HCT116 (cell line): ENCODE measurements at regions not wholly inside any gene's neighbourhood (a gene's known extent, or its start where the extent isn't known, plus 50 kb on each side); places are given as distances from the start of the nearest gene placed in this dataset.

Source experiments
- ATAC-seq: fragments of 200-7000 bp; cut with Tn5 transposase; 2 replicates; pipeline ENCODE4 v1.9.1; 2020; ENCODE audit warnings: mild to moderate bottlenecking, moderate library complexity
- BruUV-seq: library from RNA; stranded (reverse); fragments of 400-500 nt; replicated peaks from 2 replicates; lab custom pipeline; 2021; lab: Mats Ljungman, UMichigan
- CTCF ChIA-PET: fragments of 300-600 bp; sonication (Branson Sonifier 250); formaldehyde crosslinking; loops from one replicate; lab custom pipeline; 2021; ENCODE audit warnings: antibody characterized with exemption; lab: Charles Lee
- POLR2A ChIA-PET: fragments of 300-600, 350-600 bp; sonication (Branson Sonifier 250); formaldehyde crosslinking; loops from one replicate; lab custom pipeline; 2021; ENCODE audit warnings: antibody characterized with exemption; lab: Charles Lee
- RAD21 ChIA-PET, 2 experiments: fragments of 300-600 bp; sonication (Branson Sonifier 250); formaldehyde crosslinking; loops; one replicate each; lab custom pipeline; 2023; ENCODE audit warnings: low total read pairs in 2 of 2; ENCODE audit not compliant: uncharacterized antibody in 2 of 2, unreplicated experiment in 2 of 2, low non-redundant PET in 1 of 2; lab: Charles Lee
- DNase-seq: peaks from one replicate; pipeline ENCODE4 v3.0.0-alpha.2; 2010; ENCODE audit warnings: low read depth, low spot score
- H2AFZ ChIP-seq: fragments of 200-600 bp; shearing (Covaris generic), sonication (generic); 2 replicates; pipeline ENCODE4 v1.6.1; 2017; ENCODE audit warnings: low read depth, mixed run types, mixed read lengths, antibody characterized with exemption, low read length; ENCODE audit not compliant: poor library complexity, severe bottlenecking
- H3K27ac ChIP-seq: 2 replicates; pipeline ENCODE4 v1.5.1; 2012; ENCODE audit warnings: low read depth, low read length
- H3K27me3 ChIP-seq: fragments of 200-600 bp; sonication (generic); 2 replicates; pipeline ENCODE4 v1.6.1; 2016; ENCODE audit warnings: mixed run types, low read length, mixed read lengths; ENCODE audit not compliant: insufficient read depth
- H3K36me3 ChIP-seq, 2 experiments: fragments of 200-500 bp in 1 of 2; fragments of 200-600 bp in 1 of 2; sonication (Bioruptor generic) in 1 of 2; sonication (generic) in 1 of 2; 2 replicates each; pipeline versions ENCODE4 v1.5.1 to v1.6.1; 2014 to 2016; ENCODE audit warnings: low read length in 2 of 2, inconsistent platforms in 1 of 2, mixed read lengths in 1 of 2, mixed run types in 1 of 2; ENCODE audit not compliant: insufficient read depth in 2 of 2, control insufficient read depth in 1 of 2
- H3K4me1 ChIP-seq, 2 experiments: fragments of 200-600 bp in 1 of 2; sonication (generic) in 1 of 2; 2 replicates each; pipeline versions ENCODE4 v1.5.1 to v1.6.1; 2012 to 2017; ENCODE audit warnings: low read length in 2 of 2, inconsistent platforms in 1 of 2, mild to moderate bottlenecking in 1 of 2, mixed read lengths in 1 of 2, mixed run types in 1 of 2, moderate library complexity in 1 of 2; ENCODE audit not compliant: insufficient read depth in 2 of 2, control insufficient read depth in 1 of 2
- H3K4me2 ChIP-seq: fragments of 200-600 bp; sonication (generic); 2 replicates; pipeline ENCODE4 v1.6.1; 2017; ENCODE audit warnings: mixed run types, low read length, mixed read lengths
- H3K4me3 ChIP-seq, 2 experiments: fragments of 200-600 bp in 1 of 2; sonication (generic) in 1 of 2; replicated peaks in 1 of 2; 2 replicates each; pipeline ENCODE4 v1.5.1; 2011 to 2016; ENCODE audit warnings: low read length in 2 of 2, control low read depth in 1 of 2, low read depth in 1 of 2, mild to moderate bottlenecking in 1 of 2, mixed read lengths in 1 of 2, mixed run types in 1 of 2
- H3K79me2 ChIP-seq: fragments of 200-600 bp; sonication (generic); 2 replicates; pipeline ENCODE4 v1.6.1; 2017; ENCODE audit warnings: mild to moderate bottlenecking, mixed run types, low read length, moderate library complexity, mixed read lengths; ENCODE audit not compliant: insufficient read depth
- H3K9ac ChIP-seq: fragments of 200-600 bp; sonication (generic); 2 replicates; pipeline ENCODE4 v1.6.1; 2016; ENCODE audit warnings: low read length, mixed read lengths
- H3K9me2 ChIP-seq: fragments of 200-600 bp; sonication (generic), shearing (Covaris generic); 2 replicates; pipeline ENCODE4 v1.6.1; 2017; ENCODE audit warnings: mixed run types, mild to moderate bottlenecking, moderate library complexity; ENCODE audit not compliant: insufficient read depth
- H3K9me3 ChIP-seq, 2 experiments: fragments of 200-500 bp in 1 of 2; fragments of 200-600 bp in 1 of 2; sonication (Bioruptor generic) in 1 of 2; sonication (generic) in 1 of 2; 2 replicates each; pipeline ENCODE4 v1.6.1; 2014 to 2017; ENCODE audit warnings: low read length in 2 of 2, mixed read lengths in 2 of 2, inconsistent platforms in 1 of 2, low read depth in 1 of 2, mild to moderate bottlenecking in 1 of 2, mixed run types in 1 of 2, moderate library complexity in 1 of 2; ENCODE audit not compliant: control insufficient read depth in 1 of 2, insufficient read depth in 1 of 2
- H4K20me1 ChIP-seq: fragments of 200-600 bp; sonication (generic), shearing (Covaris generic); 2 replicates; pipeline ENCODE4 v1.6.1; 2017; ENCODE audit warnings: mixed run types, mild to moderate bottlenecking, moderate library complexity; ENCODE audit not compliant: insufficient read depth
- ATF3 ChIP-seq: IDR thresholded peaks from 2 replicates; pipeline ENCODE4 v1.6.1; 2012
- CEBPB ChIP-seq: IDR thresholded peaks from 2 replicates; pipeline ENCODE4 v1.6.1; 2012; ENCODE audit warnings: low read depth
- CTCF ChIP-seq, 3 experiments: fragments of 200-600 bp in 1 of 3; sonication (generic) in 1 of 3; IDR thresholded peaks in 2 of 3; conservative IDR thresholded peaks in 1 of 3; 2 replicates each; pipeline ENCODE4 v1.5.1; 2012 to 2017; ENCODE audit warnings: low read depth in 2 of 3, low read length in 2 of 3, antibody characterized with exemption in 1 of 3, borderline replicate concordance in 1 of 3, control low read depth in 1 of 3, mild to moderate bottlenecking in 1 of 3, mixed read lengths in 1 of 3, mixed run types in 1 of 3, moderate library complexity in 1 of 3; ENCODE audit not compliant: insufficient read depth in 1 of 3
- EGR1 ChIP-seq: IDR thresholded peaks from 2 replicates; pipeline ENCODE4 v1.6.1; 2012; ENCODE audit warnings: low read depth
- ELF1 ChIP-seq: IDR thresholded peaks from 2 replicates; pipeline ENCODE4 v1.6.1; 2012; ENCODE audit warnings: low read depth, borderline replicate concordance
- EZH2 ChIP-seq: fragments of 200-600 bp; sonication (generic); IDR thresholded peaks from 2 replicates; pipeline ENCODE4 v1.6.1; 2017; ENCODE audit warnings: antibody characterized with exemption, mixed run types
- EZH2phosphoT487 ChIP-seq: fragments of 200-600 bp; IDR thresholded peaks from 2 replicates; pipeline ENCODE4 v1.6.1; 2018; ENCODE audit warnings: antibody characterized with exemption, borderline replicate concordance
- FOSL1 ChIP-seq: IDR thresholded peaks from 2 replicates; pipeline ENCODE4 v1.6.1; 2012; ENCODE audit warnings: low read depth
- MAX ChIP-seq: IDR thresholded peaks from 2 replicates; pipeline ENCODE4 v1.6.1; 2012
- POLR2A ChIP-seq: IDR thresholded peaks from 2 replicates; pipeline ENCODE4 v1.7.0; 2011; ENCODE audit warnings: borderline replicate concordance; ENCODE audit not compliant: insufficient read depth, insufficient read length; ENCODE audit errors: extremely low read depth
- RAD21 ChIP-seq: IDR thresholded peaks from 2 replicates; pipeline ENCODE4 v1.6.1; 2012; ENCODE audit warnings: low read depth, mild to moderate bottlenecking
- REST ChIP-seq: IDR thresholded peaks from 2 replicates; pipeline ENCODE4 v1.6.1; 2012; ENCODE audit warnings: low read depth
- SRF ChIP-seq: IDR thresholded peaks from 2 replicates; pipeline ENCODE4 v1.6.1; 2012; ENCODE audit warnings: low read depth
- TCF7L2 ChIP-seq: IDR thresholded peaks from 2 replicates; pipeline ENCODE4 v1.7.0; 2011; ENCODE audit warnings: borderline replicate concordance, inconsistent platforms; ENCODE audit not compliant: insufficient read depth, insufficient read length; ENCODE audit errors: extremely low read depth
- YY1 ChIP-seq: IDR thresholded peaks from 2 replicates; pipeline ENCODE4 v1.6.1; 2011; ENCODE audit warnings: low read length, low read depth, moderate library complexity, mild to moderate bottlenecking; ENCODE audit not compliant: insufficient replicate concordance; ENCODE audit errors: extremely low read depth
- ZFX ChIP-seq: fragments of 450-650 bp; IDR thresholded peaks from 2 replicates; pipeline ENCODE4 v1.6.1; 2017
- ZNF274 ChIP-seq: fragments of 200-500 bp; sonication (Bioruptor generic); IDR thresholded peaks from 2 replicates; pipeline ENCODE4 v1.6.1; 2014; ENCODE audit warnings: mild to moderate bottlenecking, low read depth, low read length, inconsistent platforms
- intact Hi-C: fragments of 100-400 bp; cut with micrococcal nuclease; formaldehyde crosslinking; loops from 2 replicates; pipeline ENCODE4 v1.10.0; 2022

GRCh38 chr12:79512068-79512467, 178.7 kb downstream of the PAWR start:
- no peak overlapping the region for H3K4me2 ChIP-seq
- ChIA-PET RAD21 (no interaction called here), CTCF (no interaction called here), POLR2A (no interaction called here)
- DNase-seq = no peak
- ATAC-seq = peak; percentile 68
- no peak overlapping the region for H3K27ac ChIP-seq
- BruUV-seq = no TSS peak
- no peaks in the 10 kb centered on the region for H3K9me3 ChIP-seq
- intact Hi-C loops = no loop called here
- TF ChIP-seq EZH2 (no peak), FOSL1 (no peak), CTCF (IDR thresholded peaks at IDR 0.05 in 2 of 3, conservative IDR thresholded peaks at IDR 0.05 in 1 of 3; ENCODE audit: borderline replicate concordance in 1 of 3, insufficient read depth in 1 of 3, low read depth in 2 of 3, low read length in 2 of 3) (peak; percentile 17 to 59 (median 51); a peak in 5 of 6 replicates), REST (no peak), YY1 (no peak), SRF (no peak), CEBPB (no peak), POLR2A (no peak), EZH2phosphoT487 (no peak), MAX (no peak), ZNF274 (no peak), ATF3 (no peak), ELF1 (no peak), TCF7L2 (no peak), RAD21 (peak; percentile 44), EGR1 (no peak), ZFX (no peak)
- H4K20me1 ChIP-seq = no peaks in the 10 kb centered on the region
- no peaks in the 10 kb centered on the region for H3K4me1 ChIP-seq
- H3K4me3 ChIP-seq = no peak overlapping the region
- no peaks in the 10 kb centered on the region for H3K79me2 ChIP-seq
- H2AFZ ChIP-seq = no peak overlapping the region
- no peaks in the 10 kb centered on the region for H3K27me3 ChIP-seq
- no peaks in the 10 kb centered on the region for H3K36me3 ChIP-seq
- H3K9ac ChIP-seq = no peak overlapping the region
- H3K9me2 ChIP-seq = no peaks in the 10 kb centered on the region
